Activated CD4-positive, alpha-beta T cell treated with anti-CD3 and anti-CD28 coated beads for 36 hours (primary cell): ENCODE measurements at regions not wholly inside any gene's neighbourhood (a gene's known extent, or its start where the extent isn't known, plus 50 kb on each side); places are given as distances from the start of the nearest gene placed in this dataset.
A peak's percentile ranks its signal among the peaks of the same experiment; 100 is the strongest.
"Not testable (repeated sequence)": the region's sequence is repeated elsewhere in the genome, so short reads cannot be mapped to it uniquely, and the experiment has no call there.

Experiments used
- ATAC-seq: fragments of 200-7000 bp; cut with Tn5 transposase; one replicate; pipeline ENCODE4 v1.10.0; 2021; ENCODE audit warnings: mild to moderate bottlenecking, moderate library complexity
- CTCF ChIA-PET: fragments of 350-600 bp; sonication (Branson Sonifier 250); formaldehyde crosslinking; loops from one replicate; lab custom pipeline; 2021; ENCODE audit warnings: antibody characterized with exemption; lab: Charles Lee
- POLR2A ChIA-PET: fragments of 350-600 bp; sonication (Branson Sonifier 250); formaldehyde crosslinking; loops from one replicate; lab custom pipeline; 2021; ENCODE audit warnings: antibody characterized with exemption, inconsistent platforms; lab: Charles Lee
- DNase-seq: peaks from one replicate; pipeline ENCODE4 v3.0.0-alpha.2; 2020
- H3K27ac Mint-ChIP-seq: one replicate; pipeline ENCODE4 v1.8.0; 2021; ENCODE audit warnings: mixed read lengths
- H3K27me3 Mint-ChIP-seq: one replicate; pipeline ENCODE4 v1.8.0; 2021; ENCODE audit warnings: mixed read lengths
- H3K36me3 Mint-ChIP-seq: one replicate; pipeline ENCODE4 v1.8.0; 2021; ENCODE audit warnings: low read depth, mixed read lengths
- H3K4me1 Mint-ChIP-seq: one replicate; pipeline ENCODE4 v1.8.0; 2021; ENCODE audit warnings: mixed read lengths
- H3K4me3 Mint-ChIP-seq: one replicate; pipeline ENCODE4 v1.8.0; 2021; ENCODE audit warnings: mild to moderate bottlenecking, moderate library complexity, mixed read lengths
- H3K9me3 Mint-ChIP-seq: one replicate; pipeline ENCODE4 v1.8.0; 2021; ENCODE audit warnings: low read depth, mixed read lengths
- intact Hi-C, 2 experiments: fragments of 100-400 bp; cut with DNase I in 1 of 2; cut with micrococcal nuclease in 1 of 2; formaldehyde crosslinking; loops; one replicate each; pipeline versions ENCODE4 v1.14.2 to v1.15.1; 2022 to 2024; cut with DNase I, micrococcal nuclease

GRCh38 chrY:7382988-7383387 lies 471.4 kb upstream of the AMELY start:
- ChIA-PET CTCF (no interaction called here), POLR2A (no interaction called here)
- H3K36me3 Mint-ChIP-seq: peaks cover 38% of the 10 kb centered on the region
- H3K4me3 Mint-ChIP-seq: no peak overlapping the region
- DNase-seq: peak; percentile 16
- peak; percentile 74 for ATAC-seq
- no peak overlapping the region for H3K27ac Mint-ChIP-seq
- peaks cover 16% of the 10 kb centered on the region for H3K4me1 Mint-ChIP-seq
- intact Hi-C loops: loop anchor here in 1 of 2 experiments (10.0 kb wide), 1 partner anchor 72 kb away; no protein-coding TSS in a partner anchor
- H3K27me3 Mint-ChIP-seq: no peaks in the 10 kb centered on the region
- no peaks in the 10 kb centered on the region for H3K9me3 Mint-ChIP-seq

- intact Hi-C loops: no loop called here
- Mint-ChIP-seq H3K4me3 (no peak overlapping the region), H3K36me3 (peaks cover 39% of the 10 kb centered on the region), H3K27me3 (no peaks in the 10 kb centered on the region), H3K4me1 (peaks cover 8% of the 10 kb centered on the region), H3K27ac (peak overlapping the region; percentile 37), H3K9me3 (no peaks in the 10 kb centered on the region)
- ChIA-PET POLR2A (no interaction called here), CTCF (interaction anchor here (0.7 kb wide), 1 partner anchor 401 kb away, joined by 3 read pairs; no protein-coding TSS in a partner anchor)
- DNase-seq (peak; percentile 11), ATAC-seq (peak; percentile 47)
Observed at GRCh38 chrY:7377091-7377490, 465.5 kb upstream of the AMELY start.

GRCh38 chrY:7374485-7374884 lies 462.9 kb upstream of the AMELY start:
- ATAC-seq: peak; percentile 64
- H3K36me3 Mint-ChIP-seq: peaks cover 33% of the 10 kb centered on the region
- H3K9me3 Mint-ChIP-seq, H3K27me3 Mint-ChIP-seq, CTCF ChIA-PET, H3K4me1 Mint-ChIP-seq, intact Hi-C loops, DNase-seq, POLR2A ChIA-PET, H3K27ac Mint-ChIP-seq, H3K4me3 Mint-ChIP-seq: not testable (repeated sequence)

- DNase-seq, H3K27me3 Mint-ChIP-seq, H3K4me3 Mint-ChIP-seq, H3K4me1 Mint-ChIP-seq, CTCF ChIA-PET, ATAC-seq, intact Hi-C loops, POLR2A ChIA-PET, H3K9me3 Mint-ChIP-seq, H3K27ac Mint-ChIP-seq: not testable (repeated sequence)
- peaks cover 37% of the 10 kb centered on the region for H3K36me3 Mint-ChIP-seq
Observed at GRCh38 chrY:7371953-7372352, 460.4 kb upstream of the AMELY start.

GRCh38 chrY:7371026-7371425 lies 459.5 kb upstream of the AMELY start:
- DNase-seq, H3K27me3 Mint-ChIP-seq, H3K4me1 Mint-ChIP-seq, CTCF ChIA-PET, H3K4me3 Mint-ChIP-seq, POLR2A ChIA-PET, H3K9me3 Mint-ChIP-seq, H3K27ac Mint-ChIP-seq, intact Hi-C loops, ATAC-seq: not testable (repeated sequence)
- H3K36me3 Mint-ChIP-seq: peaks cover 32% of the 10 kb centered on the region

GRCh38 chrY:7359520-7359919 lies 448.0 kb upstream of the AMELY start:
- intact Hi-C loops: no loop called here
- no peaks in the 10 kb centered on the region for H3K9me3 Mint-ChIP-seq
- H3K27me3 Mint-ChIP-seq: no peaks in the 10 kb centered on the region
- H3K36me3 Mint-ChIP-seq: peaks cover 39% of the 10 kb centered on the region
- H3K27ac Mint-ChIP-seq: no peak overlapping the region
- ATAC-seq: no peak
- H3K4me1 Mint-ChIP-seq: peaks cover 6% of the 10 kb centered on the region
- ChIA-PET CTCF (no interaction called here), POLR2A (no interaction called here)
- H3K4me3 Mint-ChIP-seq: no peak overlapping the region
- DNase-seq: no peak

GRCh38 chrY:7358103-7358752 lies 446.7 kb upstream of the AMELY start:
- H3K9me3 Mint-ChIP-seq: no peaks in the 10 kb centered on the region
- peaks cover 38% of the 10 kb centered on the region for H3K36me3 Mint-ChIP-seq
- H3K27me3 Mint-ChIP-seq: no peaks in the 10 kb centered on the region
- intact Hi-C loops: no loop called here
- POLR2A ChIA-PET: no interaction called here
- CTCF ChIA-PET: no interaction called here
- no peak overlapping the region for H3K27ac Mint-ChIP-seq
- DNase-seq (no peak), ATAC-seq (peak; percentile 51)
- H3K4me1 Mint-ChIP-seq: peaks cover 6% of the 10 kb centered on the region
- H3K4me3 Mint-ChIP-seq: no peak overlapping the region

- H3K9me3 Mint-ChIP-seq, H3K27ac Mint-ChIP-seq, H3K27me3 Mint-ChIP-seq, intact Hi-C loops, ATAC-seq, DNase-seq, POLR2A ChIA-PET, CTCF ChIA-PET, H3K4me3 Mint-ChIP-seq: not testable (repeated sequence)
- Mint-ChIP-seq H3K4me1 (peaks cover 12% of the 10 kb centered on the region), H3K36me3 (peaks cover 43% of the 10 kb centered on the region)
Observed at GRCh38 chrY:7355891-7356290, 444.3 kb upstream of the AMELY start.

- intact Hi-C loops: loop anchor here (5.0 to 10.0 kb wide), 4 partner anchors 52 to 470 kb away; no protein-coding TSS in a partner anchor
- no peaks in the 10 kb centered on the region for H3K9me3 Mint-ChIP-seq
- H3K36me3 Mint-ChIP-seq: peaks cover 55% of the 10 kb centered on the region
- POLR2A ChIA-PET: no interaction called here
- no peaks in the 10 kb centered on the region for H3K27me3 Mint-ChIP-seq
- peak overlapping the region; percentile 90 for H3K27ac Mint-ChIP-seq
- no peak for ATAC-seq
- H3K4me3 Mint-ChIP-seq: no peak overlapping the region
- DNase-seq: peak; percentile 65
- CTCF ChIA-PET: interaction anchor here (0.7 kb wide), 1 partner anchor 397 kb away, joined by 3 read pairs; no protein-coding TSS in a partner anchor
- peaks cover 37% of the 10 kb centered on the region for H3K4me1 Mint-ChIP-seq
Observed at GRCh38 chrY:7344661-7345060, 433.1 kb upstream of the AMELY start.

- H3K9me3 Mint-ChIP-seq: no peaks in the 10 kb centered on the region
- no peak for ATAC-seq
- no peak for DNase-seq
- peaks cover 49% of the 10 kb centered on the region for H3K4me1 Mint-ChIP-seq
- POLR2A ChIA-PET: no interaction called here
- H3K36me3 Mint-ChIP-seq: peaks cover 62% of the 10 kb centered on the region
- peak overlapping the region; percentile 90 for H3K27ac Mint-ChIP-seq
- no peaks in the 10 kb centered on the region for H3K27me3 Mint-ChIP-seq
- intact Hi-C loops: loop anchor here (5.0 to 10.0 kb wide), 4 partner anchors 51 to 472 kb away; no protein-coding TSS in a partner anchor
- CTCF ChIA-PET: interaction anchor here (0.9 kb wide), 1 partner anchor 9 kb away, joined by 3 read pairs; no protein-coding TSS in a partner anchor
- peak overlapping the region; percentile 42 for H3K4me3 Mint-ChIP-seq
Observed at GRCh38 chrY:7343261-7343660, 431.7 kb upstream of the AMELY start.

- intact Hi-C loops: loop anchor here (5.0 to 10.0 kb wide), 4 partner anchors 50 to 472 kb away; no protein-coding TSS in a partner anchor
- CTCF ChIA-PET: interaction anchor here (0.7 to 0.9 kb wide), 2 partner anchors 8 to 114 kb away, joined by 3 read pairs; no protein-coding TSS in a partner anchor
- DNase-seq: peak; percentile 64
- H3K9me3 Mint-ChIP-seq, POLR2A ChIA-PET, H3K27me3 Mint-ChIP-seq: not testable (repeated sequence)
- Mint-ChIP-seq H3K4me1 (peaks cover 55% of the 10 kb centered on the region), H3K36me3 (peaks cover 63% of the 10 kb centered on the region), H3K27ac (peak overlapping the region; percentile 90), H3K4me3 (peak overlapping the region; percentile 42)
- ATAC-seq: peak; percentile 75
Observed at GRCh38 chrY:7342732-7343131, 431.2 kb upstream of the AMELY start.
